ENCODE measurements at regions not wholly inside any gene's neighbourhood (a gene's known extent, or its start where the extent isn't known, plus 50 kb on each side); places are given as distances from the start of the nearest gene placed in this dataset.

GRCh38 chr13:109685203-109685602 lies 101.2 kb downstream of the IRS2 start:
- Mint-ChIP-seq H3K27me3 (peaks cover 17% of the 10 kb centered on the region), H3K4me3 (no peak overlapping the region), H3K4me1 (ENCODE audit: low read depth) (no peaks in the 10 kb centered on the region), H3K36me3 (ENCODE audit: low read depth) (no peaks in the 10 kb centered on the region), H3K9me3 (no peaks in the 10 kb centered on the region), H3K27ac (no peak overlapping the region)
- Histone ChIP-seq H3K4me1 (ENCODE audit: insufficient read depth, low read length) (no peaks in the 10 kb centered on the region), H3K9me3 (ENCODE audit: control insufficient read depth in 1 of 2, insufficient read depth in 1 of 2, low read length in 2 of 2) (no peaks in the 10 kb centered on the region), H3K36me3 (ENCODE audit: insufficient read depth, low read length) (no peaks in the 10 kb centered on the region), H3K4me3 (ENCODE audit: low read length) (no peak overlapping the region), H3K27me3 (ENCODE audit: control insufficient read depth in 1 of 2, insufficient read depth in 2 of 2, low read length in 2 of 2) (peaks cover 0 to 4% of the 10 kb centered on the region in 2 experiments), H3K27ac (ENCODE audit: low read depth in 1 of 2, low read length in 2 of 2) (no peak overlapping the region)
- intact Hi-C loops (cut with DNase I, micrococcal nuclease) = no loop called here
- CTCF ChIA-PET = no interaction called here
- DNase-seq (no peak), ATAC-seq (ENCODE audit: poor library complexity) (no peak)
- POLR2A ChIA-PET = no interaction called here
- no peak for TF ChIP-seq CTCF (IDR thresholded peaks at IDR 0.05)

GRCh38 chr13:109684824-109685202 lies 101.6 kb downstream of the IRS2 start:
- Mint-ChIP-seq H3K27me3 (peaks cover 20% of the 10 kb centered on the region), H3K4me1 (ENCODE audit: low read depth) (no peaks in the 10 kb centered on the region), H3K9me3 (no peaks in the 10 kb centered on the region), H3K36me3 (ENCODE audit: low read depth) (no peaks in the 10 kb centered on the region), H3K4me3 (no peak overlapping the region), H3K27ac (no peak overlapping the region)
- TF ChIP-seq CTCF (IDR thresholded peaks at IDR 0.05) = no peak
- no peak for DNase-seq
- Histone ChIP-seq H3K27ac (ENCODE audit: low read depth in 1 of 2, low read length in 2 of 2) (no peak overlapping the region), H3K27me3 (ENCODE audit: control insufficient read depth in 1 of 2, insufficient read depth in 2 of 2, low read length in 2 of 2) (peaks cover 0 to 4% of the 10 kb centered on the region in 2 experiments), H3K9me3 (ENCODE audit: control insufficient read depth in 1 of 2, insufficient read depth in 1 of 2, low read length in 2 of 2) (no peaks in the 10 kb centered on the region), H3K36me3 (ENCODE audit: insufficient read depth, low read length) (no peaks in the 10 kb centered on the region), H3K4me1 (ENCODE audit: insufficient read depth, low read length) (no peaks in the 10 kb centered on the region), H3K4me3 (ENCODE audit: low read length) (no peak overlapping the region)
- CTCF ChIA-PET = no interaction called here
- POLR2A ChIA-PET = no interaction called here
- no peak for ATAC-seq (ENCODE audit: poor library complexity)
- intact Hi-C loops (cut with DNase I, micrococcal nuclease) = no loop called here

GRCh38 chr13:109684084-109684823 lies 102.1 kb downstream of the IRS2 start:
- Mint-ChIP-seq H3K27ac (no peak overlapping the region), H3K4me1 (ENCODE audit: low read depth) (no peaks in the 10 kb centered on the region), H3K4me3 (no peak overlapping the region), H3K9me3 (no peaks in the 10 kb centered on the region), H3K27me3 (peaks cover 20% of the 10 kb centered on the region), H3K36me3 (ENCODE audit: low read depth) (no peaks in the 10 kb centered on the region)
- no peak for DNase-seq
- intact Hi-C loops (cut with DNase I, micrococcal nuclease) = no loop called here
- H3K27ac ChIP-seq (ENCODE audit: low read depth in 1 of 2, low read length in 2 of 2) = no peak overlapping the region
- H3K9me3 ChIP-seq (ENCODE audit: control insufficient read depth in 1 of 2, insufficient read depth in 1 of 2, low read length in 2 of 2) = no peaks in the 10 kb centered on the region
- ChIA-PET POLR2A (no interaction called here), CTCF (no interaction called here)
- TF ChIP-seq CTCF (IDR thresholded peaks at IDR 0.05) = no peak
- no peak overlapping the region for H3K4me3 ChIP-seq (ENCODE audit: low read length)
- no peak for ATAC-seq (ENCODE audit: poor library complexity)
- H3K4me1 ChIP-seq (ENCODE audit: insufficient read depth, low read length) = no peaks in the 10 kb centered on the region
- no peaks in the 10 kb centered on the region for H3K36me3 ChIP-seq (ENCODE audit: insufficient read depth, low read length)
- H3K27me3 ChIP-seq (ENCODE audit: control insufficient read depth in 1 of 2, insufficient read depth in 2 of 2, low read length in 2 of 2) = peaks cover 0 to 4% of the 10 kb centered on the region in 2 experiments

Data from CD4-positive, alpha-beta T cell (primary cell).